CD4-positive, CD25-positive, alpha-beta regulatory T cell (primary cell): ENCODE measurements at regions not wholly inside any gene's neighbourhood (a gene's known extent, or its start where the extent isn't known, plus 50 kb on each side); places are given as distances from the start of the nearest gene placed in this dataset.

Experiments used
- ATAC-seq, 2 donors: fragments of 150-1000 bp; cut with Tn5 transposase; one replicate each; pipeline ENCODE4 v1.10.0; 2021; ENCODE audit warnings: low read depth in 2 of 2, moderate number of reproducible peaks in 2 of 2, moderate library complexity in 1 of 2
- DNase-seq, 3 donors: peaks; one replicate each; pipeline versions ENCODE4 v3.0.0 to v3.0.0-alpha.2; 2012 to 2022; ENCODE audit warnings: mixed read lengths in 1 of 3
- H3K27ac ChIP-seq: one replicate; pipeline ENCODE4 v1.7.0; 2013; ENCODE audit warnings: mild to moderate bottlenecking, low read length; ENCODE audit not compliant: insufficient read depth, poor library complexity, severe bottlenecking
- H3K27me3 ChIP-seq: one replicate; pipeline ENCODE4 v1.7.0; 2013; ENCODE audit warnings: low read length; ENCODE audit not compliant: control insufficient read depth, insufficient read depth
- H3K36me3 ChIP-seq: one replicate; pipeline ENCODE4 v1.7.0; 2013; ENCODE audit warnings: mild to moderate bottlenecking, low read length, moderate library complexity; ENCODE audit not compliant: control insufficient read depth, insufficient read depth
- H3K4me1 ChIP-seq: 2 replicates; pipeline ENCODE4 v1.7.0; 2013; ENCODE audit warnings: mild to moderate bottlenecking, low read length; ENCODE audit not compliant: insufficient read depth, control insufficient read depth, poor library complexity, severe bottlenecking
- H3K4me3 ChIP-seq: one replicate; pipeline ENCODE4 v1.7.0; 2013; ENCODE audit warnings: low read depth, mild to moderate bottlenecking, low read length, moderate library complexity
- H3K9me3 ChIP-seq, 2 experiments: 1 replicate in 1 of 2; 2 replicates in 1 of 2; pipeline ENCODE4 v1.7.0; 2013; ENCODE audit warnings: low read length in 2 of 2, mild to moderate bottlenecking in 1 of 2, moderate library complexity in 1 of 2; ENCODE audit not compliant: control insufficient read depth in 2 of 2
- H3K27ac Mint-ChIP-seq, 3 donors: one replicate each; pipeline ENCODE4 v1.8.0; 2020 to 2022; ENCODE audit warnings: mild to moderate bottlenecking in 3 of 3, mixed read lengths in 3 of 3, moderate library complexity in 2 of 3
- H3K27me3 Mint-ChIP-seq: one replicate; pipeline ENCODE4 v1.8.0; 2022; ENCODE audit warnings: mild to moderate bottlenecking, mixed read lengths
- H3K36me3 Mint-ChIP-seq: one replicate; pipeline ENCODE4 v1.8.0; 2020; ENCODE audit warnings: mixed read lengths
- H3K4me1 Mint-ChIP-seq, 4 donors: one replicate each; pipeline ENCODE4 v1.8.0; 2020 to 2022; ENCODE audit warnings: mixed read lengths in 4 of 4, mild to moderate bottlenecking in 1 of 4
- H3K4me3 Mint-ChIP-seq, 4 donors: one replicate each; pipeline ENCODE4 v1.8.0; 2020 to 2022; ENCODE audit warnings: mild to moderate bottlenecking in 4 of 4, mixed read lengths in 4 of 4, moderate library complexity in 3 of 4
- H3K9me3 Mint-ChIP-seq, 7 donors: one replicate each; pipeline ENCODE4 v1.8.0; 2020 to 2022; ENCODE audit warnings: mixed read lengths in 7 of 7, mild to moderate bottlenecking in 3 of 7, moderate library complexity in 2 of 7

DNA sequence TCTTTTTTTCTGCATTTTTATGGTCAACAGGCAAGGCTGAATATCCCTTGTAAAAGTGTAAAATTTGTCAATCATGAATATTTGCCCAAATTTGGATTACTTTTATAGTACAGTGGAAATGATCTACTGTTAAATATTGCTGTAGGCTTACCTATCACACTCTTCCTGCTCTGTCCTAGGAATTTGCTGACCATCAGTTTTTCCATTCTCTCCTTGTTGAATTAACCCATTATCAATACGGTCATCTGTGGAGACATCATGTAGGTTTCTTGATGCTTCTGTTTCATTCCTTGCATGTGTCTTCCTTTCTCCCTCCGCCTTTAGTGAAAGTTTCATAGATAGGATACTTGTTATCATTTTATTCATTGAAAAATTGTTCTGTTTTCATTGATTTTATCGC, 139.6 kb upstream of the TUBA3C start:
- DNase-seq = no peak
- Mint-ChIP-seq H3K9me3 (peaks cover 0 to 12% (median 3%) of the 10 kb centered on the region in 7 donors), H3K27me3 (no peaks in the 10 kb centered on the region), H3K27ac (no peak overlapping the region), H3K36me3 (no peaks in the 10 kb centered on the region), H3K4me3 (no peak overlapping the region), H3K4me1 (no peaks in the 10 kb centered on the region)
- H3K36me3 ChIP-seq = no peaks in the 10 kb centered on the region
- peaks cover 4 to 15% of the 10 kb centered on the region in 2 experiments for H3K9me3 ChIP-seq
- no peaks in the 10 kb centered on the region for H3K4me1 ChIP-seq
- no peak overlapping the region for H3K27ac ChIP-seq
- ATAC-seq = no peak
- no peaks in the 10 kb centered on the region for H3K27me3 ChIP-seq
- no peak overlapping the region for H3K4me3 ChIP-seq

- H3K4me1 ChIP-seq = no peaks in the 10 kb centered on the region
- no peaks in the 10 kb centered on the region for H3K27me3 ChIP-seq
These were observed 123.8 kb upstream of the TUBA3C start for GRCh38 chr13:19305434-19305833.

DNA sequence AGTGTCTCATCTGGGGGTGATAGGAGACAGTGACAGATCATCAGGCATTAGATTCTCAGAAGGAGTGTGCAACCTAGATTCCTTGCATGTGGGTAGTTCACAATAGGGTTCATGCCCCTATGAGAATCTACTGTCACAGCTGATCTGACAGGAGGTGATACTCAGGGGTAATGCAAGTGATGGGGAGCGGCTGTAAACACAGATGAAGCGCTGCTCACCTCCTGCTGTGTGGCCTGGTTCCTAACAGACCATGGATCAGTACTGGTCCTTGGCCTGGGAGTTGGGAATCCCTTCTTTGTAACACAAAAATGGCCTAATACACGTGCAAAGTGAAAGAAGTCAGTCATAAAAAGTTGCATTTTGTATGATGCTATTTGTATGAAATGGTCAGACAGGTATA, 107.6 kb upstream of the TUBA3C start:
- no peaks in the 10 kb centered on the region for H3K36me3 ChIP-seq
- no peaks in the 10 kb centered on the region for H3K27me3 ChIP-seq
- ATAC-seq (no peak), DNase-seq (no peak)
- no peak overlapping the region for H3K4me3 Mint-ChIP-seq
- no peaks in the 10 kb centered on the region for H3K9me3 ChIP-seq
- no peaks in the 10 kb centered on the region for H3K4me1 ChIP-seq
- no peak overlapping the region for H3K27ac ChIP-seq
- no peaks in the 10 kb centered on the region for H3K27me3 Mint-ChIP-seq
- no peaks in the 10 kb centered on the region for H3K36me3 Mint-ChIP-seq
- H3K9me3 Mint-ChIP-seq = peaks cover 0 to 8% (median 5%) of the 10 kb centered on the region in 7 donors
- H3K4me1 Mint-ChIP-seq = no peaks in the 10 kb centered on the region
- H3K4me3 ChIP-seq = no peak overlapping the region
- no peak overlapping the region for H3K27ac Mint-ChIP-seq

More at GRCh38 chr13:19305434-19305833, 123.8 kb upstream of the TUBA3C start:
- no peak overlapping the region for H3K4me3 ChIP-seq
- peaks cover 0 to 2% of the 10 kb centered on the region in 2 experiments for H3K9me3 ChIP-seq
- H3K36me3 ChIP-seq = no peaks in the 10 kb centered on the region
- H3K27ac ChIP-seq = no peak overlapping the region
- DNase-seq = no peak
- Mint-ChIP-seq H3K27me3 (no peaks in the 10 kb centered on the region), H3K4me1 (no peaks in the 10 kb centered on the region), H3K9me3 (peaks cover 0 to 15% (median 7%) of the 10 kb centered on the region in 7 donors), H3K4me3 (no peak overlapping the region), H3K36me3 (no peaks in the 10 kb centered on the region), H3K27ac (no peak overlapping the region)
- ATAC-seq = no peak

DNA sequence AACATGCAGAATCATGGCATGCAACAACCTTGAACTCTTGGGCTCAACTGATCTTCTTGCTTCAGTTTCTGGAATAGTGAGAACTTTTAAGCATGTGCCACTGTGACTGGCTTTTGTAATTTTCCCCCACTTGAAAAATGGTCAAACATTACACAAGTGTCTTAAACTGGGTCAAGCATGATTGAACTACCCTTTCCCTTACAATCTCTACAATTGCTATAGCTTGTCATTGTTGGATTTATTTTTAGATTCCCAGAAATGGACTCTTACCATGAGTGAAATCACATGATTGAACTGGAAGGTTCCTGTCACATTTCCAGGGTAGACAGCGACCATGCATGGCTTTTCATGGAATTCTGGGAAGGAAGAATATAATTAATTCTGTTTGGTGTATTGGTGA, 102.2 kb upstream of the TUBA3C start:
- no peaks in the 10 kb centered on the region for H3K36me3 ChIP-seq
- no peaks in the 10 kb centered on the region for H3K27me3 Mint-ChIP-seq
- H3K27me3 ChIP-seq = no peaks in the 10 kb centered on the region
- H3K27ac Mint-ChIP-seq = no peak overlapping the region
- H3K27ac ChIP-seq = no peak overlapping the region
- H3K4me1 Mint-ChIP-seq = no peaks in the 10 kb centered on the region
- H3K4me1 ChIP-seq = no peaks in the 10 kb centered on the region
- H3K9me3 ChIP-seq = no peaks in the 10 kb centered on the region
- H3K4me3 ChIP-seq = no peak overlapping the region
- DNase-seq (no peak), ATAC-seq (no peak)
- no peaks in the 10 kb centered on the region for H3K36me3 Mint-ChIP-seq
- no peak overlapping the region for H3K4me3 Mint-ChIP-seq
- H3K9me3 Mint-ChIP-seq = peaks cover 0 to 8% (median 3%) of the 10 kb centered on the region in 7 donors

DNA sequence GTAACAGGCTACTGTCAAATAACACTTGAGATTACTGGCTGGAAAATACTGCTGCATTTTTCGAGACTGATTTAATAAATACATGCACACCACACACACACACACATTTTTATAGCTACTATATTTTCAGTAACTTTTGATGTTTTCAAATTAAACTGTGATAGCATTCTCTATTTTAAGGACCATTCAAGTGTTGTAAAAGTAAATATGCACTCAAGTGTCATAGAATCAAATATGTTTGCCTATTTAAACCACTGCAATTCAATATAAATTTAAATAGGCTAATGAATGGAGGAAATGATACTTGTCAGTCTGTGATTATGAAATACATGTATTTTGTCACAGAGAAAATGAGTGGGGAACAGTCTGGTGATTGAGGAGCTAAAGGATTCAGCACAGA, 86.7 kb upstream of the TUBA3C start:
- peaks cover 4% of the 10 kb centered on the region for H3K27me3 Mint-ChIP-seq
- no peak overlapping the region for H3K27ac Mint-ChIP-seq
- H3K9me3 Mint-ChIP-seq = peaks cover 0 to 13% (median 4%) of the 10 kb centered on the region in 7 donors
- DNase-seq (no peak), ATAC-seq (no peak)
- H3K4me1 ChIP-seq = no peaks in the 10 kb centered on the region
- H3K4me3 Mint-ChIP-seq = no peak overlapping the region
- H3K4me1 Mint-ChIP-seq = no peaks in the 10 kb centered on the region
- no peak overlapping the region for H3K4me3 ChIP-seq
- H3K36me3 ChIP-seq = no peaks in the 10 kb centered on the region
- no peak overlapping the region for H3K27ac ChIP-seq
- H3K36me3 Mint-ChIP-seq = no peaks in the 10 kb centered on the region
- no peaks in the 10 kb centered on the region for H3K27me3 ChIP-seq
- no peaks in the 10 kb centered on the region for H3K9me3 ChIP-seq

DNA sequence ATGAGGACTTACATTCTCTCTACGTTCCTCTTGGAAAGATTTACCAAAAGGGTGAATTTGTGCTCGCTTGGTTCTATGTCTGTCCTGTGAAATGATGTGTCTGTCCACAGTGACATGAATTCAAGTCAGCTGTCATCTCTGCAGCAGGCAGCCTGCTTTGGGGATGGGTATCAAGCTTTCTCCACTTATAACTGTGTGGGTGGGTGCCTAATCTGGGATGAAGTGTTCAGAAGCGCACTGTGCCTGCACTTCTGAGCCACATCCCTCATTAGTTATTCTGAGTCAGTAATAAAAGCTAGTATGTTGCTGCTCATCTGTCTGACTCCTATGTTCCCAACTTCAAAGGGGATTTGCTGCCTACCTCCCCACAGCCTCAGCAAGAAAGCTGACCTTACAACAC, 86.1 kb upstream of the TUBA3C start:
- H3K27ac ChIP-seq = no peak overlapping the region

DNA sequence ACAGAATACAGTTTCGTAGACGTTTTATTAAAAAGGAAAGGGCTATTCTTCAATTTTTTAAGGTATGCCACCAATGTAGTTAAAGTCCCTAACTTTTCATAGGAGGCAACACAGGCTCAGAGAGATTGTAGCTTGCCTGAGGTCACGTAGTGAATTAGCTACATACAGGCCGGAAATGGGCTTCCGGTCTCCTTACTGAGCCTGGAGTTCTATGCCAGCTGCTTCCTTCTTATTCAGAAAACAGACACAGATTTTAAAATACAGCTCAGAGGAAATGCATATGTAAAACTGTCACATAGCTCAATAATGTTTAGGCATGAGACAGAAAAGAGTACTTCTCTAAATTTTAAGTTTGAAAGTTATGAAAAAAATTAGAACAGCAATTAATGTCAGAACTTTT, 85.4 kb upstream of the TUBA3C start:
- ATAC-seq (no peak), DNase-seq (no peak)
- Mint-ChIP-seq H3K36me3 (no peaks in the 10 kb centered on the region), H3K9me3 (peaks cover 0 to 6% (median 3%) of the 10 kb centered on the region in 7 donors), H3K4me1 (no peaks in the 10 kb centered on the region), H3K27ac (no peak overlapping the region), H3K4me3 (no peak overlapping the region), H3K27me3 (peaks cover 4% of the 10 kb centered on the region)
- no peaks in the 10 kb centered on the region for H3K27me3 ChIP-seq
- H3K27ac ChIP-seq = no peak overlapping the region
- H3K36me3 ChIP-seq = no peaks in the 10 kb centered on the region
- no peak overlapping the region for H3K4me3 ChIP-seq
- no peaks in the 10 kb centered on the region for H3K9me3 ChIP-seq
- H3K4me1 ChIP-seq = no peaks in the 10 kb centered on the region

More for the DNA sequence above, 86.1 kb upstream of the TUBA3C start:
- no peaks in the 10 kb centered on the region for H3K36me3 ChIP-seq
- H3K27ac Mint-ChIP-seq = no peak overlapping the region
- peaks cover 4% of the 10 kb centered on the region for H3K27me3 Mint-ChIP-seq
- no peak for ATAC-seq
- peaks cover 0 to 12% (median 4%) of the 10 kb centered on the region in 7 donors for H3K9me3 Mint-ChIP-seq
- no peaks in the 10 kb centered on the region for H3K4me1 Mint-ChIP-seq
- no peak overlapping the region for H3K4me3 ChIP-seq
- H3K4me1 ChIP-seq = no peaks in the 10 kb centered on the region
- no peaks in the 10 kb centered on the region for H3K36me3 Mint-ChIP-seq
- no peak for DNase-seq
- H3K9me3 ChIP-seq = no peaks in the 10 kb centered on the region
- no peak overlapping the region for H3K4me3 Mint-ChIP-seq
- H3K27me3 ChIP-seq = no peaks in the 10 kb centered on the region

- H3K4me3 ChIP-seq = no peak overlapping the region
- H3K4me3 Mint-ChIP-seq = no peak overlapping the region
- no peaks in the 10 kb centered on the region for H3K27me3 ChIP-seq
- no peaks in the 10 kb centered on the region for H3K4me1 ChIP-seq
- H3K36me3 Mint-ChIP-seq = no peaks in the 10 kb centered on the region
- no peaks in the 10 kb centered on the region for H3K4me1 Mint-ChIP-seq
- no peaks in the 10 kb centered on the region for H3K9me3 ChIP-seq
- no peak for DNase-seq
- H3K27ac ChIP-seq = no peak overlapping the region
- H3K27me3 Mint-ChIP-seq = peaks cover 4% of the 10 kb centered on the region
- no peaks in the 10 kb centered on the region for H3K36me3 ChIP-seq
- H3K27ac Mint-ChIP-seq = no peak overlapping the region
- ATAC-seq = no peak
- peaks cover 0 to 3% (median 0%) of the 10 kb centered on the region in 7 donors for H3K9me3 Mint-ChIP-seq
These were observed 83.1 kb upstream of the TUBA3C start for GRCh38 chr13:19264711-19265110.
